IMR-90 (cell line): ENCODE measurements at regions not wholly inside any gene's neighbourhood (a gene's known extent, or its start where the extent isn't known, plus 50 kb on each side); places are given as distances from the start of the nearest gene placed in this dataset.

Experiments used
- CHD1 ChIP-seq: IDR thresholded peaks from 2 replicates; pipeline ENCODE4 v1.6.1; 2012; ENCODE audit warnings: low read depth, low read length, improper control_type of control experiment
- ELK1 ChIP-seq: fragments of 150-350 bp; IDR thresholded peaks from 2 replicates; pipeline ENCODE4 v1.6.1; 2016; ENCODE audit warnings: low read depth, mild to moderate bottlenecking, low read length, moderate library complexity, borderline replicate concordance
- MAFK ChIP-seq: IDR thresholded peaks from 2 replicates; pipeline ENCODE4 v1.6.1; 2012; ENCODE audit warnings: low read depth, low read length, improper control_type of control experiment
- MAZ ChIP-seq: IDR thresholded peaks from 2 replicates; pipeline ENCODE4 v1.6.1; 2012; ENCODE audit warnings: low read depth, mild to moderate bottlenecking, low read length, improper control_type of control experiment, moderate library complexity, borderline replicate concordance
- MXI1 ChIP-seq: IDR thresholded peaks from 2 replicates; pipeline ENCODE4 v1.6.1; 2012; ENCODE audit warnings: low read depth, mild to moderate bottlenecking, low read length, moderate library complexity, borderline replicate concordance
- POLR2A ChIP-seq: IDR thresholded peaks from 2 replicates; pipeline ENCODE4 v1.6.1; 2012; ENCODE audit warnings: mild to moderate bottlenecking, low read depth, low read length
- RAD21 ChIP-seq: IDR thresholded peaks from 2 replicates; pipeline ENCODE4 v1.6.1; 2012; ENCODE audit warnings: low read length, improper control_type of control experiment
- RCOR1 ChIP-seq: IDR thresholded peaks from 2 replicates; pipeline ENCODE4 v1.6.1; 2012; ENCODE audit warnings: mild to moderate bottlenecking, low read length, improper control_type of control experiment; ENCODE audit not compliant: insufficient replicate concordance
- RFX5 ChIP-seq: IDR thresholded peaks from 2 replicates; pipeline ENCODE4 v1.8.0; 2012; ENCODE audit warnings: low read depth, mild to moderate bottlenecking, low read length, moderate library complexity
- SMC3 ChIP-seq: fragments of 150-350 bp; IDR thresholded peaks from 2 replicates; pipeline ENCODE4 v1.6.1; 2016; ENCODE audit warnings: low read depth, mild to moderate bottlenecking, antibody characterized with exemption, low read length, moderate library complexity
- TF ChIP-seq, protein P1 (sequence below): conservative IDR thresholded peaks from 2 replicates; pipeline ENCODE4 v1.5.1; 2012; ENCODE audit warnings: mild to moderate bottlenecking, low read depth, low read length, improper control_type of control experiment
- TF ChIP-seq, protein P2 (sequence below): fragments of 150-350 bp; IDR thresholded peaks from 2 replicates; pipeline ENCODE4 v1.6.1; 2017; ENCODE audit warnings: mild to moderate bottlenecking, antibody characterized with exemption, low read length, low read depth

GRCh38 chr11:70508231-70508480 is 109.8 kb downstream of the CTTN start:
- TF ChIP-seq, protein P1, sequence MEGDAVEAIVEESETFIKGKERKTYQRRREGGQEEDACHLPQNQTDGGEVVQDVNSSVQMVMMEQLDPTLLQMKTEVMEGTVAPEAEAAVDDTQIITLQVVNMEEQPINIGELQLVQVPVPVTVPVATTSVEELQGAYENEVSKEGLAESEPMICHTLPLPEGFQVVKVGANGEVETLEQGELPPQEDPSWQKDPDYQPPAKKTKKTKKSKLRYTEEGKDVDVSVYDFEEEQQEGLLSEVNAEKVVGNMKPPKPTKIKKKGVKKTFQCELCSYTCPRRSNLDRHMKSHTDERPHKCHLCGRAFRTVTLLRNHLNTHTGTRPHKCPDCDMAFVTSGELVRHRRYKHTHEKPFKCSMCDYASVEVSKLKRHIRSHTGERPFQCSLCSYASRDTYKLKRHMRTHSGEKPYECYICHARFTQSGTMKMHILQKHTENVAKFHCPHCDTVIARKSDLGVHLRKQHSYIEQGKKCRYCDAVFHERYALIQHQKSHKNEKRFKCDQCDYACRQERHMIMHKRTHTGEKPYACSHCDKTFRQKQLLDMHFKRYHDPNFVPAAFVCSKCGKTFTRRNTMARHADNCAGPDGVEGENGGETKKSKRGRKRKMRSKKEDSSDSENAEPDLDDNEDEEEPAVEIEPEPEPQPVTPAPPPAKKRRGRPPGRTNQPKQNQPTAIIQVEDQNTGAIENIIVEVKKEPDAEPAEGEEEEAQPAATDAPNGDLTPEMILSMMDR, result no peak
- no peak for TF ChIP-seq MXI1
- no peak for TF ChIP-seq POLR2A
- TF ChIP-seq MAFK, result no peak
- no peak for TF ChIP-seq SMC3
- TF ChIP-seq MAZ, result no peak
- TF ChIP-seq ELK1, result no peak
- no peak for TF ChIP-seq RFX5
- TF ChIP-seq CHD1, result no peak
- no peak for TF ChIP-seq RAD21
- no peak for TF ChIP-seq RCOR1
- TF ChIP-seq, protein P2, sequence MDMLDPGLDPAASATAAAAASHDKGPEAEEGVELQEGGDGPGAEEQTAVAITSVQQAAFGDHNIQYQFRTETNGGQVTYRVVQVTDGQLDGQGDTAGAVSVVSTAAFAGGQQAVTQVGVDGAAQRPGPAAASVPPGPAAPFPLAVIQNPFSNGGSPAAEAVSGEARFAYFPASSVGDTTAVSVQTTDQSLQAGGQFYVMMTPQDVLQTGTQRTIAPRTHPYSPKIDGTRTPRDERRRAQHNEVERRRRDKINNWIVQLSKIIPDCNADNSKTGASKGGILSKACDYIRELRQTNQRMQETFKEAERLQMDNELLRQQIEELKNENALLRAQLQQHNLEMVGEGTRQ, result no peak
